HG02798 (cell line): ENCODE measurements at regions not wholly inside any gene's neighbourhood (a gene's known extent, or its start where the extent isn't known, plus 50 kb on each side); places are given as distances from the start of the nearest gene placed in this dataset.
"Not testable (repeated sequence)": the region's sequence is repeated elsewhere in the genome, so short reads cannot be mapped to it uniquely, and the experiment has no call there.

Experiments
- ATAC-seq: cut with Tn5 transposase; IDR thresholded peaks from one replicate; pipeline ENCODE4 v1.9.1; 2021; ENCODE audit warnings: mild to moderate bottlenecking; ENCODE audit not compliant: unreplicated experiment, poor library complexity

DNA sequence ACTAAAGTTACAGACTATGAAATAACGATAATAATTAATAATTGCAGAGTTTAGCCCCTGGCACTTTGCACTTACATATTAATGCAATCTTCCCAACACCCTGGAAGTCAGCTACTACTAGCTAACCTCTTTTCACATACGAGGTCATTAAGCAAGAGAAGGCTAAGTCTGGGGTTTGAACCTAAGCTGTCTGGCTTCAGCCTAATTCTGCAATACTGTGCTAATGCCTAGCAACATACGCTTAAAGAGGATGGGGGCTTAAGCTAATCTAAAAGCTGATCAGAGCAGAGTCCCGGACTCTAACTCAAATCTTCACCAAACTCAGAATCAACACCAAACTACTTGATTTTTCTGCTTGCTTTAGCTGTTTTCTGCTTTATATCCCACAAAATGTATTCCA, 168.7 kb upstream of the GNAI1 start:
- no peak for ATAC-seq

- no peak for ATAC-seq
Observed at GRCh38 chr7:79964463-79964862, 170.2 kb upstream of the GNAI1 start.

DNA sequence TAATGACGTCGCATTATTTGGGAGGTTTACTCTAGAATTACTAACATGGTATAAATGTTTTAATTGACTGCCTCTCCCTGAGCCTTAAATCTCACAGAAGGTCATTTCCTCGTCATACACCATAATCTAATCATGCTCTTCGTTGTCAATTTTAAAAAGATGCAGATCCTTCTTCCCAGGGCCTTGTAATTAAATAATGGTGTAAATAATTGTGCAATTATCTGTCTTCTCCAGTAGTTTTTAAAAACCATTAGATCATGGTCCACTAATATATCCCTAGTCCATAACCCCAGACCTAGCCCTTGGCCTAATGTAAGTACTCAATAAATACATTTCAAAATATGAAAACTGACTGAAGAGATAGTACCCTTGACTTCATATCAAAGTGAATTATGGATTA, 181.5 kb upstream of the GNAI1 start:
- no peak for ATAC-seq

DNA sequence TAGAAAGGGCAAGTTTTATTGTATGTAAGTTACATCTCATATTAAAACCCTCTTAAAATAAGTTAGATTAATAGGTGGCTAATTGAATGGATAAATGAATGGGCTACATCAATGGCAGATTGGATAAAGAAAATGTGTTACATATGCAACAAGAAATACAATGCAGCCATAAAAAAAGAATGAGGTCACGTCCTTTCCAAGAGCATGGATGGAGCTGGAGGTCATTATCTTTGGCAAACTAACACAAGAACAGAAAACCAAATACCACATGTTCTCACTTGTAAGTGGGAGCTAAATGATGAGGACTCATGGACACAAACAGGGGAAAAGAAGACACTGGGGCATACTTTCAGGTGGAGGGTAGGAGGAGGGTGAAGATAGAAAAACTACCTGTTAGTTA, 182.2 kb upstream of the GNAI1 start:
- no peak for ATAC-seq

DNA sequence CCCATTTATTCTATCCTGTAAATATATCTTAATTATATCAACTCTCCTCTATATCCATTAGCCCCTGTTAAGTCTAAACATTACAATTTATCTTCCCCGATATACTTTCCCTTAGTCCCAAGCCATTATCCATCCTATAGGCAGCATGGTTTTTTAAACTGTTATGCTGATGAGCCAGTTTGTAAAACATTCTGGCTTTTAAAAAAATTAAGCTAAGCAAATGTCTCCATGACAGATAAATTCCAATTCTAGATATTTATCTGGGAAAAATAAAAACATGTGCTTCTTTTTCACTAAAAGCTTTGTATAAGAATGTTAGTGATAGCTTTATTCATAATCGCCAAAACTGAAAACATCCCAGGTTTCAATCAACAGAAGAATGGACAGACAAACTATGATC, 183.2 kb upstream of the GNAI1 start:
- ATAC-seq, result no peak

DNA sequence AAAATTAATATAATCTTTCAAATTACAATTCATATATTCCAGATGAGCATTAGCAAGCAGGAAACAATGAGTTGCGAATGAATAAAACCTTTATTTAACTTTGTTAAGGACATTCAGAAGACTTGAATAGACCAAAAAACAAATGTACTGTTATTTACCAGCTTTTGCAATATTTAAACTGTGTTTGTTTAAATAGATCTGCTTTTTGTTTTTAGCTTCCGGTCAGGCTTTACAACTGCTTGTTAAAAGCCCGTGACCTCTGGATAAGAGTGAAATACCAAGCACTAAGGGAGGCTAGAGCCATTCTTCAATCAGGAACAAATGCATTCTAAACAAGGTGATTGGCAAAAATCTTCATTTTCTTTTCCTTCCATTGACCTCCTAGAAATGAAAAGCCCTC, 184.9 kb upstream of the GNAI1 start:
- ATAC-seq, result no peak

DNA sequence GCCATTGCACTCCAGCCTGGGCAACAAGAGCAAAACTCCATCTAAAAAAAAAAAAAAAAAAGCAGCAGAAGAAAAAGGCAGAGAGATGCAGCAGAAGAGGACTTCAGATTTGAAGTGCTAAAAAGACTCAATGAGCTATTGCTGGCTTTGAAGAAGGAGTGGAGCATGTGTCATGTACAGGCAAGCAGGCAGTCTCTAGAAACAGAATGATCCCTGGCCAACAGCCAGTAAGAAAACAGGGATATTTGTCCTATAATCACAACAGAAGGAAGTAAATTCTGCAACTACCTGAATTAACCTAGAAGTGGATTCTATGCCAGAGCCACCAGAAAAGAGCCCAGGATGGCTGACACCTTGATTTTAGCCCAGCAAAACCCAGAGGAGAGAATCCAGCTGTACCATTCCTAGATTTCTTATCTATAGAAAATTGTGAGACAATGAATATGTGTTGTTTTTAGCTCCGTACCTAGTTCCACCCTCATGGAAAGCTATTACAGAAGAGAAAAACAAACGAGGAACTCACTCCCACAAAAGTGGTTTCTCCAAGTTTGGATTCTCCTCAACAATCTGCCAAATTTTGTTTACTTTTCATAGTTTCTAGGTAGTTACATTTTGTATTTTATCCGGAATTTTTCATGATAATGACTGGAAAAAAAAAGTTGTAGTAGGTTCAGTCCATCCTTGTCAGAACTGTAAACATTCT, 198.2 kb upstream of the GNAI1 start:
- no peak for ATAC-seq

DNA sequence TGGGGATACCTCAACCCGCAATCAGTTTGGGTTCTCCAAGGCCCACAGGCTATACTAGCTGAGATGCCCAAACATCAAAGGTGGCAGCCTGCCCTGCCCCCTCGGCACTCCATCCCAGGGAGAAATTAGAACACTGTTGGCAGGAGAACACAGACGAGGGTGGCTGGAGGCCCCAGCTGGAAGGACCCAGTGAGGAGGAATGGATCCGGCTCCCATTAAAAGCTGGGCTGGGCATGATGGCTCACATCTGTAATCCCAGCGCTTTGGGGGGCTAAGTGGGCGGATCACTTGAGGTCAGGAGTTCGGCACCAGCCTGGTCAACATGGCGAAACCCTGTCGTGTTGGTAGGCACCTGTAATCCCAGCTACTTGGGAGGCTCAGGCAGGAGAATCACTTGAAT, 199.9 kb upstream of the GNAI1 start:
- no peak for ATAC-seq

GRCh38 chr7:79933144-79933543, 201.5 kb upstream of the GNAI1 start:
- ATAC-seq, result no peak

DNA sequence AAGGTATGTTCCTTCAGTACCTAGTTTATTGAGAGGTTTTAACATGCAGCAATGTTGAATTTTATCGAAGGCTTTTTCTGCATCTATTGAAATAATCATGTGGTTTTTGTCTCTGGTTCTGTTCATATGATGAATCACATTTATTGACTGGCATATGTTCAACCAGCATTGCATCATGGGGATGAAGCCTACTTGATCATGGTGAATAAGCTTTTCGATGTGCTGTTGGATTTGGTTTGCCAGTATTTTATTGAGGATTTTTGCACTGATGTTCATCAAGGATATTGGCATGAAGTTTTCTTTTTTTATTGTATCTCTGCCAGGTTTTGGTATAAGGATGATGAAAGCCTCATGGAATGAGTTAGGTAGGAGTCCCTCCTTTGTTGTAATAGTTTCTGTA, 204.0 kb upstream of the GNAI1 start:
- ATAC-seq, result no peak

DNA sequence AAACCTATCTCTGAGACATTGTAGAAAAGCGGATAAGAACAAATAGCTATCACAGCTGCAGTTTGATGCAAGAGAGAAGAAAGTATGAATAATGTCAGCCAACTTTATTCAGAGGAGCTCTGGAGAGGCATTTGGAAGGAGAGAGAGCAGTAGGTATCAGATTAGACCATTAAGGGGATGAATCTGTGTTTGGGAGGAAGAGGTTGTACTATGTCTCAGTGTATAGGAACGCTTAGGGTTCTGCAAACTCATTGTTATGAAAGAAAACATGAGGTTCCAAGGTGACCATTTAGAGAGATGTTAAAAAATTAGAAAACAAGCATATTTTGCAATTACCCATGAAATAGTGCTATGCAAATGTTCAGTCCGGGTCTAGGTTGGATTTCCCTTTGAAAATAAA, 207.5 kb upstream of the GNAI1 start:
- ATAC-seq, result no peak

- ATAC-seq, result no peak
Observed at GRCh38 chr7:79923953-79924352, 210.7 kb upstream of the GNAI1 start.

DNA sequence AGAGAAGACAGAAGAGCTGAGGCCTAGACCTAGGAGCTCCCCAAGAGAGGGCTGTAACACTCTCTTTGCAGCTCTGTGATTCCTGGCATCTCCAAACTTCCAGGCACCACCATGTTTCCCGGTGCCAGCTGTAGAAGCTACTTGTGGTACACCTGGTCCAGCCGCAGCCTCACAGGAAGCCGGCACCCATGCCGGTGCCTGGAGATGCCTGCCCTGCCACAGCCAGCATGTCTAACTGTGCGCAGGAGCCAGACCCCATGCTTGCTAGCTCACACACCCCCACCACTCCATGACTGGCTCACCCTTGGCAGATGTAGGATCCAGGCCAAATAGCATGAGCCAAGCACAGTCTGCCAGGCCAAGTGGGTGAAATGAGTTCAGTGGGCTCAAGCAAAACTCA, 211.7 kb upstream of the GNAI1 start:
- no peak for ATAC-seq

GRCh38 chr7:79921976-79922375, 212.7 kb upstream of the GNAI1 start:
- ATAC-seq, result no peak

DNA sequence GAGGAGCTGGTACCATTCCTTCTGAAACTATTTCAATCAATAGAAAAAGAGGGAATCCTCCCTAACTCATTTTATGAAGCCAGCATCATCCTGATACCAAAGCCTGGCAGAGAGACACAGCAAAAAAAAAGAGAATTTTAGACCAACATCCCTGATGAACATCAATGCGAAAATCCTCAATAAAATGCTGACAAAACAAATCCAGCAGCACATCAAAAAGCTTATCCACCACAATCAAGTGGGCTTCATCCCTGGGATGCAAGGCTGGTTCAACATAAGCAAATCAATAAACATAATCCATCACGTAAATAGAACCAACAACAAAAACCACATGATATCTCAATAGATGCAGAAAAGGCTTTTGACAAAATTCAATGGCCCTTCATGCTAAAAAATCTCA, 216.0 kb upstream of the GNAI1 start:
- ATAC-seq, result not testable (repeated sequence)

DNA sequence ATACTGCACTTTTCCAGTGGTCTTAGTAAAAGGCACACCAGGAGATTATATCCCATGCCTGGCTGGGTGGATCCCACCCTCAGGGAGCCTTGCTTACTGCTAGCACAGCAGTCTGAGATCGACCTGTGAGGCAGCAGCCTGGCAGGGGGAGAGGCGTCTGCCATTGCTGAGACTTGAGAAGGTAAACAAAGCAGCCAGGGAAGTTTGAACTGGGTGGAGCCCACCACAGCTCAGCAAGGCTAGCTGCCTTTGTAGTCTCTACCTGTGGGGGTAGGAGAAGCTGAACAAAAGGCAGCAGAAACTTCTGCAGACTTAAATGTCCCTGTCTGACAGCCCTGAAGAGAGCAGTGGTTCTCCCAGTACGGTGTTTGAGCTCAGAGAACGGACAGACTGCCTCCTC, 219.3 kb upstream of the GNAI1 start:
- ATAC-seq, result not testable (repeated sequence)

DNA sequence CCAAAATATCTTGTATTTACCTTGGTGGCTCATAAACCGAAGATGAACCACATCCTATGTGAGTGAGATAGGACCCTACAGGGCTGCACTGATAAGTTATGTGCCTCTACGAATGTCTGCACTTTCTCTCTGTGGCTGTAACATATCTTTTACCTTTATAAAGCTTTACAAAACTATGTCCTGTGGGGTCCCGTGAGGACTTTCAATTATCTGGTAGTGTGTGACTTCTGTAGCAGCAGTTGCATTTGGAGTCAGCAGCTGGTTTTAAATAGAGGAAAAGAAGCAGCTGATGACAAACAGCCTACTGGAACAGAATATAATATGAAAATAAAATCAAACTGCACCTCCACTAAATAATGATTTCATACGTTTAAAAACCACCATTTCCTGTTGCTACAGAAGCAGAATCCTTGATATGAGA, 222.4 kb upstream of the GNAI1 start:
- ATAC-seq, result no peak

GRCh38 chr7:79911420-79911819, 223.2 kb upstream of the GNAI1 start:
- ATAC-seq, result no peak

DNA sequence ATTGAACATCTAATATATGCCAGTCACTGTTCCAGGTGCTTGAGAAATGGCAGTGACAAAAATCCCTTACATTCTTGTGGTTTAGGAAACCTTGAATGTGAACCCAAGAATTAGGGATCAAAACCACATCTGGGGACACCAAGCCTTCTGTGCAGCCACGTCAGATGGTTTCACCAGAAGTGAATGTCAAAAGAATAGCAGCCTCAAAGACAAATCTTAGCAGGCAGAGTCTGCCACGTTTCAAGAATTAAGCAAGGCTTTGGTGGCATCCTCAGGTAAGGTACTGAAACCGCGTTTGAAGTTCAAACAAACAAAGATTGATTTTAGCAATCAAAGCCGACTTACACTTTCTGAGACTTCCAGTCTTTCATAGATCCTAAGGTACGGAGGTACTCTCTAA, 225.5 kb upstream of the GNAI1 start:
- no peak for ATAC-seq

DNA sequence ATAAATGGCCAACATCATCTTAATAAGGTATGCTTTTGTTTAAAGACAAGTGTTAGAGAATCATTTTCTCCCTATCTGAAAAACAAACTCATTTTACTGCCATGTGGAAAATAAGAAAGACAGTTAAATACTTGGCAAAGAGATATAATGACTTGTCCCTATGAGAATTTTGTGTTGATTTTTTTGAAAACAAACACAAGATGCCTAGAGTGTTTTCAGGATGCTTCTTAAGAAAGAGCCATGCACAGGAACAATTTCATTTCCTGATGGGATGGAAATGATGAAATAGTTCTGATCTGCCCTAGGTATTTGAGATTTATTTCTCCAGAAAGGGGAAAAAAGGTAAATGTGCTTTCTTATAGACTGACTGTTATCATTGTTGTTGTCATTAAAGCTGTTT, 237.5 kb upstream of the GNAI1 start:
- ATAC-seq, result no peak

- no peak for ATAC-seq
Observed at GRCh38 chr7:79893991-79894390, 240.6 kb upstream of the GNAI1 start.

GRCh38 chr7:79882922-79883321, 251.7 kb upstream of the GNAI1 start:
- ATAC-seq, result no peak

- ATAC-seq, result no peak
Observed at GRCh38 chr7:79880312-79880711, 254.3 kb upstream of the GNAI1 start.
